ENCODE measurements at regions not wholly inside any gene's neighbourhood (a gene's known extent, or its start where the extent isn't known, plus 50 kb on each side); places are given as distances from the start of the nearest gene placed in this dataset.

DNA sequence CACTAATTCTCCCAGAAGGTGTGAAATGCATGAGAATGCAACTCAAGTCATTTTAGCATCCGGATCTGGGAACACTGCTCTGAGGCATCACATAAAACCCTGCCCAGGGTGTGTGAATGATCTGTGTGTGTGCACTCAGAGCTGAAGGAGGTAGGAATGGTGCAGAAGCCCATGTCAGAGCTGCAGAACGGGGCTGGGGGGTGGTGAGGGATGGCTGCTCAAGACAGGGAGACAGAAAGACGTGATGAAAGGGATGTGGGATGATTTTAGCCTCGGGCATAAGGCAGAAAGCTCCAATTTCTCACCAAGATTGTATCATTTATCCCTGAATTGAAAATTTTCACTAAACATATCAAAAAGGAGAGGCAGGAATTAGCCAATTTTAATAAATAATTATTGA is 369.1 kb downstream of the EIPR1 start:
- TF ChIP-seq, protein P1, sequence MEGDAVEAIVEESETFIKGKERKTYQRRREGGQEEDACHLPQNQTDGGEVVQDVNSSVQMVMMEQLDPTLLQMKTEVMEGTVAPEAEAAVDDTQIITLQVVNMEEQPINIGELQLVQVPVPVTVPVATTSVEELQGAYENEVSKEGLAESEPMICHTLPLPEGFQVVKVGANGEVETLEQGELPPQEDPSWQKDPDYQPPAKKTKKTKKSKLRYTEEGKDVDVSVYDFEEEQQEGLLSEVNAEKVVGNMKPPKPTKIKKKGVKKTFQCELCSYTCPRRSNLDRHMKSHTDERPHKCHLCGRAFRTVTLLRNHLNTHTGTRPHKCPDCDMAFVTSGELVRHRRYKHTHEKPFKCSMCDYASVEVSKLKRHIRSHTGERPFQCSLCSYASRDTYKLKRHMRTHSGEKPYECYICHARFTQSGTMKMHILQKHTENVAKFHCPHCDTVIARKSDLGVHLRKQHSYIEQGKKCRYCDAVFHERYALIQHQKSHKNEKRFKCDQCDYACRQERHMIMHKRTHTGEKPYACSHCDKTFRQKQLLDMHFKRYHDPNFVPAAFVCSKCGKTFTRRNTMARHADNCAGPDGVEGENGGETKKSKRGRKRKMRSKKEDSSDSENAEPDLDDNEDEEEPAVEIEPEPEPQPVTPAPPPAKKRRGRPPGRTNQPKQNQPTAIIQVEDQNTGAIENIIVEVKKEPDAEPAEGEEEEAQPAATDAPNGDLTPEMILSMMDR (conservative IDR thresholded peaks at IDR 0.05): no peak
- no peak for TF ChIP-seq EZH2 (IDR thresholded peaks at IDR 0.05; ENCODE audit: low read depth)

Measured in PC-9 (cell line).